ENCODE measurements at regions not wholly inside any gene's neighbourhood (a gene's known extent, or its start where the extent isn't known, plus 50 kb on each side); places are given as distances from the start of the nearest gene placed in this dataset.
"Not testable (repeated sequence)": the region's sequence is repeated elsewhere in the genome, so short reads cannot be mapped to it uniquely, and the experiment has no call there.

DNA sequence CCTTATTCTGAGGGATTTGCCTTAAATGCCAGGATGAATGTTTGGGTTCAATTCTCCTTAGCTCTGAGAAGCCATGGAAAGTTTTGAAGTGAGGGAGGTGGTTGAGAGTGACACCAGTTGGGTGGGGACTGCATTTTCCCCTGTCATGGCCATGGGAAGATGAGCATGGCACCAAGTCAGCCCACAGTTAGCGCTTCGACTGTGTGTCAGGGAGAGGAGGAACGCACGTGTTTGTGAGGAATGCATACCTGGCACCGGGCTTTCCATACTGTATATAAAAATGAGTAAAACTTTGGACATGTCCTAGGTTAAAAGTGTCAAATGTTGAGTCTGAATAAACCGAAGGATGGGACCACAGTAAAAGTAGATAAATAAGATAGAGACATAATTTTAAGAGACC lies 187.5 kb upstream of the KL start:
- no peak for DNase-seq (ENCODE audit: low read depth in 2 of 2)

- DNase-seq (ENCODE audit: low read depth in 2 of 2): no peak
Observed at GRCh38 chr13:32829269-32829668, 187.0 kb upstream of the KL start.

DNA sequence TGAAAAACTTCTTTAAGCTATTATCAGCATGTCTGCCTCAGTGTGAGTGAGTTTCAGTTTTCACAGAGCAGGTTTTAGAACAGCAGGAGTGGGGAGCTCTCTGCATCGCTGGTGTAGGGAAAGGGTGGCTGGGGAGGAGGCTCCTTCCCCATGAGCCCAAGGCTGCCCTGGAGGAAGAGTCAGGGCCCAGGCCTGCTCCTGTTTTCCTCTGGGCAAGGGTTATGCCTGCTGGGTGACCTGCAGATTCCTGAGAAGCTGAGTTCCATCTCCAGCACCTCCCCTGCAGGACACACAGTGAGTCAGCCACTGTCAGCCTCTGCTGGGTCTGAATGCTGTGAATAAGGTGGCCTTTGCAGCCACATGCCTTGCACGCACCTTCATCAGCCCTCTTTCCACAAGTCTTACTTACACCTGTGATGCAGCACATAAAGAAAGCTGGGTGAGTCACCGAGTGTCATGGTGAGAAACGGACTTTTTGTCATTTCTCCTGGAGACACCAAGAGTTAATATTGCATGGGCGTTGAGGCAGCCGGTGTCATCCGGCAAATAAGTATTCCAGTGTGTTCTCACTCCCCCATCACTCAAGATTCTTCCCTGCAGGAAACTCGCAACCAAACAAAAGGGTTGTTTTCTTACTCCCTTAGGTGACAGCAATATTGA lies 186.4 kb upstream of the KL start:
- no peak for DNase-seq (ENCODE audit: low read depth in 2 of 2)

DNA sequence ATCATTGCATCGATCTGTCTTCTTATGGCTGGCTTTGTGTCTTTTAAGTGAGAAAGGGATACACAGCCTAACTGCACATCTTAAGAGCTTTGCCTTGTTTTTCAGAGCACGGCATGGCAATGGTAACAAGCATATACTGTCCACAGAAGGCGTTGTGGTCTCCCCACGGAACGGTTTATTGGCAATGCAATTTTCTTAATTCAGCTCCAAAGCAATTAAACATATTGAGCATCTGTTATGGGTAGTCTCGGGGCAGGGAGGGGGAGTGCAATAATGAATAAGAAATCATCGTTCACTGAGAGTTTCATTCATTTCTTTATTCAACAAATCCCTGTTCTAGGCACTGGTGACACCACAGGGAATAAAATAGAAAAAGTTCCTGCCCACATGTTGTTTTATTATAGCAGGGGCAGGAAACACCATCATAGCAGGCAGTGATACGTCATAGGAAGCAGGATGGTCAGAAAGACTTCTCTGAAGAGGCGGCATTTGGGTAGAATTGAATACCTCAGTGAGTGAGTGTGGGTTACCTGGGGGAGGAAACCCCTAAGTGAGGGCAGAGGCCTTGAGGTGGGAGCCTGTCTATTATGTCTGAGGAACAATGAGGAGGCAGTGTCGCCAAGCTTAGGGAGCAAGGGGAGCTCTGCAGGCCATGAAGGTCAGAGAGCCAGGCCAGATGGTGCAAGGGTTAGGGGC lies 185.7 kb upstream of the KL start:
- DNase-seq (ENCODE audit: low read depth in 2 of 2): no peak

DNA sequence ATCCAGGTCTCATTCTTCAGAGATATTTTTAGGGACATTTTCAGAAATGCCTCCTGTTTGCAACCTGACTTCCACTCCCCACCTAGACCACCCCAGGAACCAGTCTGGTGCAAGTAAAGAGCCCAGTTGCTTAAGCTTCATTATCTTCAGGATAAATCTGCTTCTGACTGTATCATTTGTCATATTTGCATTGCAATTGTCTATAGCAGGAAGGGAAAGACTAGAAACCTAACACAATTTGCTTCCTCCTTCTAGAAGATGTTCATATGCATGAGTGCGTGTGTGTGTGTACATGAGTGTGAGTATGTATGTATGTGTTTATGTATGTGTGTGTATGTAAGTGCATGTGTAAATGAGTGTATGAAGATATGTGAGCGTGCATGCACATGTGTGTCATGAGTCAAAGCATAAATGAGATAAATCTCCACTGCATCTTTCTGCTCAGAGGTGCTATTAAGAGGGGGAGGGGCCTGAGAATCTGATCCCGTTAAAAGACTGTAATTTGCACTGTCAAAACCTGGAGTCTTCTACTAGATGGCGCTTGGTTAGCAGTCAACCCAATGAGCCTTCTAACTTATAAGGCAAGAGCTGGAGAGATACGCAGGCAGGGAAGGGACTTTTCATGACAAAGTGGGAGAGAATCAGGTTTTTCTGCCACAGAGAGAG lies 178.8 kb upstream of the KL start:
- no peak for DNase-seq (ENCODE audit: low read depth in 2 of 2)

DNA sequence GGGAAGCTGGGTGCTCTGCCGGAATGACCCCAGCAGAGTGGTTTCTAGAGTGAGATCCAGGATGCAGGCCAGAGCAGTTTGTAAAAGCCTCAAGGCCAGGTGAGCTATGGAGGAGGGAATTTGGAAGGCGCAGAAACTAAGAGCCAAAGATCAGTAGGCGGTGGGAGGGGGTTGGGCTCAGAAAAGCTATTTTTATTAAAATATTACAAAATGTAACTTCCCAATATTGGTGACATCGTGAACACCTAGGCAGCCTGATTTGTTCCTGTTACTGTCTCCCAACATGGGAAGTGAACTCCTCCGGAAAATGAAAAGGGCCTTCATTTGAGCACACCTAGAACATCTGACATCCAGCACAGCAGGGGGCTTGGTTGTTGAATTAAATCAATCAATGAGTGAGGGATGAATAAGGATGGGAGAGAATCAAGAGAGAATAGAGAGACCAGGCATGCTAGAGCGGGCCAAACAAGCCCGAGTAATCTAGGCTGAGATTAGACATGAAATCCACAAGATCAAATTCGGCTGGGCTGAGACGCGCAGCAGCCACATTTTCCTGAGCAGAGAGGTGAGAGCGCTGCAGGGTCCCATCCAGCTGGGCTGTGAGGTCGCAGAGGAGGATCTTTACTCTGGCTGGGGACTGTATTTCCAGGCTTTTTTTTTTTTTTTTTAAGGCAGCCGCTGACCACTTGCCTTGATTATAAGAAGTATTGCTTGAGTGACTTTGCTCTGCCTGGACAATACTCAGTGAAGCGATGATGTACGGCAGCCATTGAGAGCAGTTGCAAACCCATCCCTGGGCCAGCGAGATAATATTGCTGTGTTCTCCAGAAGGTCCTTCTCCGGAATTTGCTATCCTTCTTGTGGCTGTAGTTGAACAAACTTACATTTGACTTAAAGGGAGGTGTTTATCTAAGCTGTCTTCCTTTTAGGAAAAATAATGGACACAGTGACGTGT lies 178.0 kb upstream of the KL start:
- DNase-seq (ENCODE audit: low read depth in 2 of 2): no peak

GRCh38 chr13:32838945-32839344 lies 177.3 kb upstream of the KL start:
- DNase-seq (ENCODE audit: low read depth in 2 of 2): no peak

GRCh38 chr13:32840113-32840512 lies 176.1 kb upstream of the KL start:
- no peak for DNase-seq (ENCODE audit: low read depth in 2 of 2)

GRCh38 chr13:32840989-32841713 lies 175.1 kb upstream of the KL start:
- DNase-seq (ENCODE audit: low read depth in 2 of 2): no peak

DNA sequence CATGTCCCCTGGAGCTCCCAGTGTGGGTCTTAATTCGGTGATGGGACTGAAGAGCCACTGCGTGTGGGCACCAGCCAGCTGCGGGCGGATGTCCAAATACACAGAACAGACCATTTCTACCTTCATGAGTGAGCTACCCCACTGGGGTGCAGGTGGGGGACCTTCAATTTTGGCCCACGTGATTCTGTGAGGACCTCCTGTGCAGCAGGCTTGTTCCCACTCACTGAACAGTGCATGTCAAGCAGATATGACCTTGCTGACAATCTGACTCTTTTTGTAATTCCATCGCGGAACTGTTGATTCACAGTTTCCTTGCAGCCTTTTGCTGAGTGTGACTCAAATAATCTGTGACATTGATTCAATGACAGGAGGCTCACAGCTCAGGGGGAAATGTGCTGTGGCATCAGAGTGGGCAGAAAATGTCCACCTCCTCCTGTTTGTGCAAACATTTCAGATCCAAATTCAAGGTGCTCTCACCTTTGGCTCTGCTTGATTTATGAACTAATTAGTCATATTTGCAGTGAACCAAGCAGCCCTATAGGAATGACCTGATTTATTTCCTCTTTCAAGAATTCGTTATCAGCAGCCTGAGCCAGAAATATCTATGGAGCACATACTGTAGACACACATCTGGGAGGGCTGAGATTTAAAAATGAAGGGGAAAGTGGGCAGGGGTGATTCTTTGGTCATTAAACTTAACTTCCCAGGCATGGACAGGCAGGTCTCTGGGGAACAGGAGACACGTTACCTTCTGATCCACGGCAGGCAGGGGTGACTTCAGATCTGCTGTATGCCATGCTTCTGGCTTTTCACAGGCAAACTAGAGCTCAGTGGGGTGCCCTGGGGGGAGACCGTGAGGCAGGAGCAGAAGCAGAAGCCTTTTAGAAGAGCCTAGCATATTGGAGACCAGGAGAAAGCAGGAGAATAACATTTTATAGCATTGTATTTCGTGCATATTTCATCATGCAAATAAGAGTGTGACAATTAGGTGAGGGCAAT lies 170.0 kb upstream of the KL start:
- DNase-seq (ENCODE audit: low read depth in 2 of 2): no peak

DNA sequence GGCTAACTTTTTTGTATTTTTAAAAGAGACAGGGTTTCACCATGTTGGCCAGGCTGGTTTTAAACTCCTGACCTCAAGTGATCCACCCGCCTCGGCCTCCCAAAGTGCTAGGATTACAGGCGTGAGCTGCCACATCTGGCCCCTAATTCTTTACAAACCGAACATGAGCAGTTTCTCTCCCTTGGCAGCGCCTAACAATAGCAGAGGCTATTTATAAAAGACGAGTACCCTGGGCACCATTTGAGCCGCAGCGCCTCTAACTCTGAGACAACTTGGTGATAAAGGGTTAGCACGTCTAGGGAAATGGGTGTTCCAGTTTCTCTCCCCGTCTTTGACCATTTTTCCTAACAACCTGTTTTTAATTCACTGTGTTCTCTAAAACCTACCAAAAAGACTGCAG lies 168.2 kb upstream of the KL start:
- not testable (repeated sequence) for DNase-seq (ENCODE audit: low read depth in 2 of 2)

- DNase-seq (ENCODE audit: low read depth in 2 of 2): no peak
Observed at GRCh38 chr13:32849369-32849768, 166.9 kb upstream of the KL start.

- DNase-seq (ENCODE audit: low read depth in 2 of 2): no peak
Observed at GRCh38 chr13:32850316-32851052, 165.7 kb upstream of the KL start.

DNA sequence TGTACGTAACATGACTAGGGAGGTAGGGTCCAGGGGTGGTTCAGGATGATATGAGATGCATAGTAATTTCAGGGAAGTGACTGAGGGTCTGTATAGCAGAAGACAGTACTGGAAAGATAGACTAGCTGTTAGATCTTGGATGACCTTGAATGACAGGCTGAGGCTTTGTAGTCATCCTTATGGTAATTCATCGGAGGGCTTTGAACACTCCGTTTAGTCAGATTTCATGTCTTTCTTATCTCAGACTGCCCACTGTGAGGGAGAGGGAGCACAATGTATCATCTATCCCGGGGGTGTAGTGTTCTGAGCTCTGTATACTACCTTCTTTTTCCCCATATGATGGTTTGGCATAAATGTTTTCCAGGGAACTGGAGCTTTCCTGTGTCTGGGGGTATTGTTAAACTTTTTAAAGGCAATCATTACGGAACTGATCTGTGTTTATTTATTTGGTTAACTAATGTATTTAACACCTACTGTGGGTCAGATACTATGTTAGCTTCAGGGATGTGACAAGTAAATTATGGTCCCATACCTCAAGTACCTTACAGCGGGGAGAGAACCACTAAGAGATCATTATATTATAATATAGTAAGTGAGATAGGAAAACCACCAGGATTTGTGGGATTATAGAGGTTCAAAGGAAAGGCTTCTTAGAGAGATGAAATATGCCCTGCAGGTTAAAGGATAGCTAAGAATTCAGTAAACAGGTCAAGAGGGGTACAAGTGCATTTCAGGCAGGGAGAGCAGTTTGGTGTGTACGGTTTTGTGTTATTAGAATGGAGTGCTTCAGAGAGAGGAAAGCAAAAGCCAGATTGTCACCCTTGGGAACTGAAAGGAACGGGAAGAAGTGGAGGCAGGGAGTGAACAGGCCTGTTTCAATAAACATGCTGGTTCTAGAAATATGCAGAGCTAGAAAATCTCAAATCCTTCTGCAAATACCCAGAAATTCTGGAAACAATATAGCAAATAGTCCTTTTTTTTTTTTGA lies 164.8 kb upstream of the KL start:
- DNase-seq (ENCODE audit: low read depth in 2 of 2): no peak

GRCh38 chr13:32852526-32852925 lies 163.7 kb upstream of the KL start:
- no peak for DNase-seq (ENCODE audit: low read depth in 2 of 2)

GRCh38 chr13:32857077-32857476 lies 159.1 kb upstream of the KL start:
- DNase-seq (ENCODE audit: low read depth in 2 of 2): no peak

DNA sequence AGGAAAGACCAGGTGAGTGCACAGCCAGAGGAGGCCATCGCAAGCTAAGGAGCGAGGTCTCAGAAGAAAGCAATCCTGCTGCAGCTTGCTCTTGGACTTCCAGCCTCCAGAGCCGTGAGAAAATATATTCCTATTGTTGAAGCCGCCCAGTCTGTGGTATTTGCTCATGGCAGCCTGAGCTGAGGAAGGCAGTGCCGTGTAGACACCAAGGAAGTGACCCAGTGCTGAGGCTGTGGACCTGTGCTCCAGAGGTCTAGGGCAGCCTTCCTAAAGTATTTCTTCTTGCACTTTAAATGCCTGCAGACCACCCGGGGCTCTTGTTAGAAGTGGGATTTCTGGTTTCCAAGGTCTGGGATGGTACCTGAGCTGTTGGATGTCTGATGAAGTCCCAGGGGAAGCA lies 158.5 kb upstream of the KL start:
- no peak for DNase-seq (ENCODE audit: low read depth in 2 of 2)

DNA sequence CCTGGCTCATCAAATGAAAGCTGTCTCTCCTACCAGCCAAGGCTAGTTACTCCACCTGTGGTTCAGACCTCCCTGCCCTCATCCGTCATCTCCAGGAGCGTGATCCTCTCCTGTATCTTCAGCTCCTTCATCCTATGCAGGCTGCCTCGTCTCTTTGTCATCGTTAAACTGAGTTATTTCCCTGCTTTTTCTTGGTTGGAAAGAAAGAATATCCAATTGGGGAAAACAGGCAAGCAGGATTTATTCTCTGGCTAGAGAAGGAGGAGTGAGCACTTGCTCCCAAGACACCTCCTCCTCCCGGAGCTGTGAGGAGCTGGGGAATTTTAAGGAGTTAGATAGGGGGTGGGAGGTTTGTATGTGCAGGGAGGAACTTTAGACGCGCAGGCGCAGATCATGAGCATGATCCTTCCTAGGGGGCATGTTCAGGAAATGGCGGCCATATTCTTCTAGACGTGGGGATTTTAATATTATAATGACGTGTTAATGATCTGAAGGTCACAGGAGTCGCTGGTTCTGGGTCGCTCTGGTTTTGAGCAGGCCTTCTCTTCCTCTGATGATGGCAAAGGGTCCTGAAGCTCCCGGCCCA lies 156.4 kb upstream of the KL start:
- no peak for DNase-seq (ENCODE audit: low read depth in 2 of 2)
